Kidney epithelial cell (primary cell): ENCODE measurements at regions not wholly inside any gene's neighbourhood (a gene's known extent, or its start where the extent isn't known, plus 50 kb on each side); places are given as distances from the start of the nearest gene placed in this dataset.

Source experiments
- DNase-seq: peaks from one replicate; pipeline ENCODE4 v3.0.0-alpha.2; 2010; ENCODE audit warnings: low read depth
- H3K27me3 ChIP-seq: 2 replicates; pipeline ENCODE4 v1.6.0; 2011; ENCODE audit warnings: low read length; ENCODE audit not compliant: control insufficient read depth, insufficient read depth
- H3K36me3 ChIP-seq: 2 replicates; pipeline ENCODE4 v1.5.1; 2011; ENCODE audit warnings: low read length; ENCODE audit not compliant: control insufficient read depth, insufficient read depth
- H3K4me3 ChIP-seq: 2 replicates; pipeline ENCODE4 v1.5.1; 2011; ENCODE audit warnings: low read depth, mild to moderate bottlenecking, control low read depth, low read length
- TF ChIP-seq, protein P1 (sequence below): IDR thresholded peaks from 2 replicates; pipeline ENCODE4 v1.5.1; 2011; ENCODE audit warnings: mild to moderate bottlenecking, moderate library complexity, low read length, control low read depth, inconsistent platforms; ENCODE audit not compliant: insufficient read depth, poor library complexity, severe bottlenecking

DNA sequence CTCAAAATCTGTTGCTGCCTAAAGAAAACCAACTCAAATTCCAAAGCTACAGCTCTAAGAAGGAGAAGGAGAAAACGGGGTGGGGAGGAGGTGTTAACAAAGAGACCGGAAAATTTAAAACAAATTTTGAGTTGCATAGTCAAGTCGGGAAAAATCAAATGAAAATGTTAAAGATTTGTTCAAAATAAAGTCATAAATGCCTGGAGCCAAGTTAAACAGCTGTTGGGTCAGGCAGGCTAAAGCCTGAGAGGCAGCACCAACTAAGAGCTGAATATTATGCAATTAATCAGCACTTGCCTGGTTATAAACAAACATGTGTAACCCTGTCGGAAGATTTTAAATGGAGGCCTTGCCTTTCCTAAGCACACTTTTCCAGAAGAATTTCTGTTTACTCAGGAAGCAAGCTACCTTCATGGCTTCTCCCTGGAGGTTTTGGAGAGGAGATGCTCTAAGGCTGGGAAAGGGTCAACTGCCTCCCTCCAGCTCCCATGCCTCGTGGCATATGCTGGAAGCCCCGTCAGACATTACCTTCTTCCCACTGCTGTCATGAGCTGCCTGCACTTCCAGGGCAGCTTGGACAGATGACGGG, 270.5 kb downstream of the DMRT2 start:
- TF ChIP-seq, protein P1, sequence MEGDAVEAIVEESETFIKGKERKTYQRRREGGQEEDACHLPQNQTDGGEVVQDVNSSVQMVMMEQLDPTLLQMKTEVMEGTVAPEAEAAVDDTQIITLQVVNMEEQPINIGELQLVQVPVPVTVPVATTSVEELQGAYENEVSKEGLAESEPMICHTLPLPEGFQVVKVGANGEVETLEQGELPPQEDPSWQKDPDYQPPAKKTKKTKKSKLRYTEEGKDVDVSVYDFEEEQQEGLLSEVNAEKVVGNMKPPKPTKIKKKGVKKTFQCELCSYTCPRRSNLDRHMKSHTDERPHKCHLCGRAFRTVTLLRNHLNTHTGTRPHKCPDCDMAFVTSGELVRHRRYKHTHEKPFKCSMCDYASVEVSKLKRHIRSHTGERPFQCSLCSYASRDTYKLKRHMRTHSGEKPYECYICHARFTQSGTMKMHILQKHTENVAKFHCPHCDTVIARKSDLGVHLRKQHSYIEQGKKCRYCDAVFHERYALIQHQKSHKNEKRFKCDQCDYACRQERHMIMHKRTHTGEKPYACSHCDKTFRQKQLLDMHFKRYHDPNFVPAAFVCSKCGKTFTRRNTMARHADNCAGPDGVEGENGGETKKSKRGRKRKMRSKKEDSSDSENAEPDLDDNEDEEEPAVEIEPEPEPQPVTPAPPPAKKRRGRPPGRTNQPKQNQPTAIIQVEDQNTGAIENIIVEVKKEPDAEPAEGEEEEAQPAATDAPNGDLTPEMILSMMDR: no peak
- no peaks in the 10 kb centered on the region for H3K27me3 ChIP-seq
- H3K36me3 ChIP-seq: no peaks in the 10 kb centered on the region
- H3K4me3 ChIP-seq: no peak overlapping the region
- no peak for DNase-seq

DNA sequence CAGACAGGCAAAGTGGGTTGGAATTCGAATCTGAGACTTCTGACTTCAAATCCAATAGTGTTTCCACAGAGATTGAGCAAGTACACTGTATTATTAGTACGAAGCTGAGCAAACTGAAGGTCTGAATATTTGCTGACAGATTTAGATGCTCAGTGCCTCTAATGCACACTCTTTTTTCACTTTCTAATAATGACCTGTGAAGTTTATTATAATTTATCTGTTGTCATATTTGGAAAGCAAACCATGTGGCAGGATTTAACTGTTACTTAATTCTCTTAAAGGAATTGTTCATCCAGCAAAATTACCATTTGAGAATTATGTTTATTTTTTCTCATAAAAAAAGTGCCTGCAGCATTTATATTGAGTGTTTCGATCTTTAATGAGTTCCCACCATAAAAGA, 277.3 kb downstream of the DMRT2 start:
- Histone ChIP-seq H3K4me3 (no peak overlapping the region), H3K36me3 (no peaks in the 10 kb centered on the region), H3K27me3 (no peaks in the 10 kb centered on the region)
- no peak for DNase-seq
- TF ChIP-seq, protein P1: no peak

DNA sequence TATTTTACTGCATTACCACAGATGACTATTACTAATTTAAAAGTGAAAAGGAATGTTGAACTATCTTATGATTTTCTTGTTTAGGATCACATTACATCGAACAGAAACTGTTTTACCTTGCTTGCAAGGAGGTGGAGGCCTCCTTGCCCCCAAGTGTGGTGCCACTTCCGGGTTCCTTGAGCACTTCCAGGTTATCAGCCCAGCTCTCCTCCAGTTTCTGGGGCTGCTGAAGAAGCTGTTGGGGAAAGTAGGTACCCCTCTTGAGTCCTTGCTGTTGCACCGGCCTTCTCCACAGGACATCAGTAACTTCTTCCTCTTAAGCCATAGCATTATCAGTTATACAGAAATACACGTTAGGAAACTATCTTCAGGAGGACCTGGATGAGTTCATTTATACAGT, 278.2 kb downstream of the DMRT2 start:
- no peaks in the 10 kb centered on the region for H3K36me3 ChIP-seq
- no peak for DNase-seq
- no peaks in the 10 kb centered on the region for H3K27me3 ChIP-seq
- no peak overlapping the region for H3K4me3 ChIP-seq
- TF ChIP-seq, protein P1: no peak

DNA sequence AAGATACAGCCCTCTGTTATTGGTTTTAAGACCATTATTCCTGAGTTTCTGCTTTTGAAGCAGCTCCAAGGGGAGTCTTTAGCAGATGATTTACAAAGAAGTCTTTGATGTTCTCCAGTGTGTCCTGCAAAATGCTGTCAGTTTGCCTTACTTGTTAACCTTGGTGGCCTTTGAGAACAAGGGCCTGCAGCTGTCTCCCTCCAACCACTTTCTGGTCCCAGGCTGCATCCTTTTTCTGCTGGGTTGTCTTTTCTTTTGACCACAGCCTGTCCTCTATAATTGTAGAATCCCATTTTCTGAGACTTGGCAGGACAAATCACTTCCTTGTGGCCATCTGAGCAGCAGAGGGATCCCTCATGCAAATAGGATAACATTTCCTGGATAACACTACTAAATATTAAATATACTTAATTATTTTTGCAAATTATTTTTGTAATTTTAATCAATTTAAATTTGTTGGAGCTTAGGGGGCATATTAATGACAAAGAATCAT, 281.4 kb downstream of the DMRT2 start:
- no peaks in the 10 kb centered on the region for H3K36me3 ChIP-seq
- no peak overlapping the region for H3K4me3 ChIP-seq
- TF ChIP-seq, protein P1: no peak
- DNase-seq: no peak
- H3K27me3 ChIP-seq: no peaks in the 10 kb centered on the region

DNA sequence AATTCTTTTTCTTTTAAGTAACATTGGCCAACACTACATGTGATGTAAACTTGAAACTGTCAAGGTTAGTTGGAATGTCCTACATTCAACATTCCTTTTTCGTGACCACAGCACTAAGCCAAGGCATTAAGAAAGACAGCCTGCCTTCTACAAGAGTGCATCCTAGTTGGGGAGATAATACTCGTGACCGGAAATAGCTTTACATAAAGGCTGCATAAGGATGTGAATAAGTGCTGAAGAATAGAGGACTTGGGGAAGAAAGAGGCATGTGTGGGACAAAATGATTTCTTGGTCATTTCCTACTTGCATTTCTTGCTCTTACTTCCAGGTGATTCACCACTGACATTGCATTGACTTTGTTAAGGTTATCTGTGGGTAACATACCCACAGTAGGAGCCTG, 282.0 kb downstream of the DMRT2 start:
- Histone ChIP-seq H3K4me3 (no peak overlapping the region), H3K36me3 (no peaks in the 10 kb centered on the region), H3K27me3 (no peaks in the 10 kb centered on the region)
- TF ChIP-seq, protein P1: no peak
- no peak for DNase-seq

DNA sequence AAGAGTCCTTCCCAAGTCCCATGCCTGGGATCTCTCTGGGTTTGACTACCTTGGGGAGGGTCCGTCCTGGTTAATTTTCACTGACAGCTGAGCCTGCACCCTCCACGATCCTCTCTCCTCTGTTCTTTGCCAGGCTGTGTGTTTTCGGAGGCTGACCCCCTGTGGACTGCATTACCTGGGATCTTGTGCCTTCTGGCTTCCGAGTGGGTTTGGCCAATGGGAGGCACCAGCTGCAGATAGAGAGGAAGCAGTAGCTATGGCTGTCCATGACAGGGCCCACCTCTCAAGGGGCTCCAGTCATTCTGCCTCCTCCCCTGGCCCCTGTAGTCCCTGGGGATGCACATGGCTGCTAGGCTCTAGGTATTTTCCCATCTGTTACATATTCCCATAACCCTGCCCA, 285.0 kb downstream of the DMRT2 start:
- Histone ChIP-seq H3K27me3 (no peaks in the 10 kb centered on the region), H3K36me3 (no peaks in the 10 kb centered on the region), H3K4me3 (no peak overlapping the region)
- no peak for DNase-seq
- TF ChIP-seq, protein P1: no peak
